CD4-positive, alpha-beta T cell treated with Interferon alpha-2 for 1 hour (primary cell): ENCODE measurements at regions not wholly inside any gene's neighbourhood (a gene's known extent, or its start where the extent isn't known, plus 50 kb on each side); places are given as distances from the start of the nearest gene placed in this dataset.

Source experiments
- DNase-seq, 2 donors: peaks; one replicate each; pipeline ENCODE4 v3.0.0-alpha.2; 2020 to 2022

GRCh38 chr2:217717646-217718045 is 285.1 kb downstream of the TNS1 start:
- no peak for DNase-seq

GRCh38 chr2:217715484-217715883 is 287.3 kb downstream of the TNS1 start:
- DNase-seq = no peak

- DNase-seq = no peak
Measured at GRCh38 chr2:217714287-217714751, 288.5 kb downstream of the TNS1 start.

GRCh38 chr2:217713395-217714286 is 289.2 kb downstream of the TNS1 start:
- DNase-seq = peak; percentile 50 to 65

GRCh38 chr2:217712431-217712830 is 290.4 kb downstream of the TNS1 start:
- no peak for DNase-seq

GRCh38 chr2:217711188-217711587 is 291.6 kb downstream of the TNS1 start:
- DNase-seq = no peak

GRCh38 chr2:217710211-217710765 is 292.5 kb downstream of the TNS1 start:
- DNase-seq = no peak

GRCh38 chr2:217709478-217710210 is 293.2 kb downstream of the TNS1 start:
- DNase-seq = no peak

GRCh38 chr2:217707131-217707611 is 295.6 kb downstream of the TNS1 start:
- no peak for DNase-seq

GRCh38 chr2:217706513-217706912 is 296.3 kb downstream of the TNS1 start:
- no peak for DNase-seq

- DNase-seq = no peak
Measured at GRCh38 chr2:217706095-217706494, 296.7 kb downstream of the TNS1 start.

- DNase-seq = no peak
Measured at GRCh38 chr2:217705461-217705860, 297.3 kb downstream of the TNS1 start.

- DNase-seq = no peak
Measured at GRCh38 chr2:217703999-217704398, 298.8 kb downstream of the TNS1 start.

- no peak for DNase-seq
Measured at GRCh38 chr2:217703102-217703501, 299.7 kb downstream of the TNS1 start.

GRCh38 chr2:217701622-217702021 is 301.2 kb downstream of the TNS1 start:
- no peak for DNase-seq

- DNase-seq = no peak
Measured at GRCh38 chr2:217698691-217699090, 304.1 kb downstream of the TNS1 start.

GRCh38 chr2:217695033-217695520 is 307.7 kb downstream of the TNS1 start:
- no peak for DNase-seq

GRCh38 chr2:217694291-217694690 is 308.5 kb downstream of the TNS1 start:
- no peak for DNase-seq

GRCh38 chr2:217693363-217693762 is 309.4 kb downstream of the TNS1 start:
- DNase-seq = no peak

- no peak for DNase-seq
Measured at GRCh38 chr2:217691920-217692666, 310.7 kb downstream of the TNS1 start.

GRCh38 chr2:217691516-217691915 is 311.3 kb downstream of the TNS1 start:
- DNase-seq = no peak

- DNase-seq = no peak
Measured at GRCh38 chr2:217689053-217689452, 313.7 kb downstream of the TNS1 start.

- DNase-seq = no peak
Measured at GRCh38 chr2:217688494-217688893, 314.3 kb downstream of the TNS1 start.
